Mesodermal cell (in vitro differentiated cells): ENCODE measurements at regions not wholly inside any gene's neighbourhood (a gene's known extent, or its start where the extent isn't known, plus 50 kb on each side); places are given as distances from the start of the nearest gene placed in this dataset.

Experiments
- H3K27ac ChIP-seq: 2 replicates; pipeline ENCODE4 v1.7.0; 2013; ENCODE audit warnings: mild to moderate bottlenecking, low read depth, low read length, moderate library complexity; ENCODE audit not compliant: severe bottlenecking
- H3K36me3 ChIP-seq: 2 replicates; pipeline ENCODE4 v1.7.1; 2013; ENCODE audit warnings: mild to moderate bottlenecking, low read length, moderate library complexity; ENCODE audit not compliant: control insufficient read depth, insufficient read depth
- H3K4me1 ChIP-seq: one replicate; pipeline ENCODE4 v1.7.1; 2013; ENCODE audit warnings: mild to moderate bottlenecking, low read length; ENCODE audit not compliant: insufficient read depth, control insufficient read depth, poor library complexity, severe bottlenecking
- H3K4me3 ChIP-seq: 2 replicates; pipeline ENCODE4 v1.7.0; 2013; ENCODE audit warnings: low read length, control low read depth, mild to moderate bottlenecking; ENCODE audit not compliant: insufficient read depth, poor library complexity, severe bottlenecking; ENCODE audit errors: extremely low read depth
- H3K9me3 ChIP-seq: 2 replicates; pipeline ENCODE4 v1.7.1; 2013; ENCODE audit warnings: mild to moderate bottlenecking, low read length, moderate library complexity; ENCODE audit not compliant: control insufficient read depth
- WGBS, 2 experiments: methylation state at CpG; one replicate each; pipeline ENCODE4 v1.1.5; 2013; ENCODE audit warnings: missing lambda C conversion rate in 2 of 2; ENCODE audit not compliant: insufficient coverage in 2 of 2; 5-methylcytosine and 5-hydroxymethylcytosine counted together

DNA sequence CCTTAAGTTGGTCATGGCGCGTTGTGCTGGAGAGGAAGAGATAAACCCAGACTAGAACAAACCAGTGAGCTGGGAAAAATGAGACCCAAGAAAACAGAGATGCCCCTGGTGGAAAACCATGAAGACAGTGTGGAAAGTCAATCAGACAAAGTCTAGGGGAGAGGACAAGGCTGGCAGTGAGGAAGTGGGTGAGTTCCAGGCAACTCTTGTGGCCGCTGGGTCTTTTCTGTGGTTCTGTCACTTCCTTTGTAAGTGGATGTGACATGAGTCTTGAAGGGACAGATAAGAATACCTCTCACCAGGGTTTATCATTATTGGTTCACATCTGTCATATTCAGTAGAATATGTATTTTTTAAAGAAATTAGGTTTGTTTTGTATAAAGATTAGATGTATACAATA lies 738.4 kb downstream of the DHX35 start:
- no peaks in the 10 kb centered on the region for H3K9me3 ChIP-seq
- no peak overlapping the region for H3K4me3 ChIP-seq
- H3K4me1 ChIP-seq: no peaks in the 10 kb centered on the region
- 83 to 86% methylated on average over 2 of the region's 3 CpGs for WGBS, 2 experiments
- no peaks in the 10 kb centered on the region for H3K36me3 ChIP-seq
- no peak overlapping the region for H3K27ac ChIP-seq

GRCh38 chr20:39699166-39699725 lies 737.1 kb downstream of the DHX35 start:
- WGBS, 2 experiments: 100% methylated on average over 2 of the region's 2 CpGs; no CpG with 5 or more reads in 1 of the 2 experiments
- H3K9me3 ChIP-seq: no peaks in the 10 kb centered on the region
- no peak overlapping the region for H3K27ac ChIP-seq
- no peaks in the 10 kb centered on the region for H3K4me1 ChIP-seq
- no peaks in the 10 kb centered on the region for H3K36me3 ChIP-seq
- H3K4me3 ChIP-seq: no peak overlapping the region

GRCh38 chr20:39698752-39699151 lies 736.6 kb downstream of the DHX35 start:
- Histone ChIP-seq H3K36me3 (no peaks in the 10 kb centered on the region), H3K9me3 (no peaks in the 10 kb centered on the region), H3K4me3 (no peak overlapping the region), H3K27ac (no peak overlapping the region), H3K4me1 (no peaks in the 10 kb centered on the region)
- 80 to 88% methylated on average over 1 of the region's 1 CpG for WGBS, 2 experiments

GRCh38 chr20:39691151-39691862 lies 729.2 kb downstream of the DHX35 start:
- Histone ChIP-seq H3K36me3 (no peaks in the 10 kb centered on the region), H3K27ac (no peak overlapping the region), H3K4me3 (no peak overlapping the region), H3K9me3 (no peaks in the 10 kb centered on the region), H3K4me1 (no peaks in the 10 kb centered on the region)
- WGBS, 2 experiments: 52% methylated on average over 2 of the region's 3 CpGs; no CpG with 5 or more reads in 1 of the 2 experiments

DNA sequence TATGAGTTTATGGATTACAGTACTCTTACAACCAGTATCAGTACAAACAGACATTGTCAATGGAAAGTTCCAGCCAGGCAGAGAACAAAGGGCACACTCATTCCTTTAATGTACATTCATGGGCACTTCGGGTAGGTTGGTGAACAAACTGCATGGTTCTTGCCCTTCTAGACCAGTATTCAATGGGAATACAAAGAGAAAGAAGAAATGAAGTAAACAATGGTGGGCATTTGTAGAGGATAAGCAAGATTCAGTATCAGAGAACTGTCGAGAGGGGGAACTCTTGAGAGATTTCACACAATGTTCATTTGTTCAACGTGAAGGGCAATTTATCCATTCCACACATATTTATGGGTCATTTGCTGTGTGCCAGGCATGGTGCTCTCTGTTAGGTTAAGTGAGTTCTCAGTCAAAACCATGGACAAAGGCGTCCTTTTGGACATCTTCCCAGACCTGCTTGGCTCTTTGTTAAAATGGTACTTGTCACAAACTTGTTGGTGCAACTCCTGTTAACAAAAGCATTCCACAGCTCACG lies 714.8 kb downstream of the DHX35 start:
- Histone ChIP-seq H3K36me3 (no peaks in the 10 kb centered on the region), H3K4me3 (no peak overlapping the region), H3K4me1 (no peaks in the 10 kb centered on the region), H3K27ac (no peak overlapping the region), H3K9me3 (peaks cover 3% of the 10 kb centered on the region)
- 85 to 86% methylated on average over 3 of the region's 5 CpGs for WGBS, 2 experiments

DNA sequence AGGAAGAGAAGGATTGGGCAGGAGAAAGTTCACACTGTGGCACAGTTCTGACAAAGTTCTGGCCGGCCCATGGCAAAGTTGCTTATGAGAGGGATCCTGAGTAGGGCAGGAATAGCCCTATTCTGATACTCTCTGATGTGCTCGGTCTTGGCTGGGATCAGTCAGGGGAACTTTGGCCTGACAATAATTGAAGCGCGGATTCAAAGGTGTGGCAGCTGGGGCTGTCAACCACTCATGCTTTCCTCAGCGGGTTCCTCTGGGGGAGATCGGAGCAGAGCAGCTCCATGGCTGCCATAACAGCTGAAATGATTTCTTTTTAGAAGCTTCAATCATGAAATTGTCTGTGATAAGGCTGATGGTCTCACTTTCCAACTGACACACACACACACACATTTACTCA lies 714.1 kb downstream of the DHX35 start:
- H3K27ac ChIP-seq: no peak overlapping the region
- 84 to 91% methylated on average over 5 to 6 of the region's 6 CpGs for WGBS, 2 experiments

GRCh38 chr20:39674842-39675241 lies 712.7 kb downstream of the DHX35 start:
- H3K36me3 ChIP-seq: no peaks in the 10 kb centered on the region
- WGBS, 2 experiments: 84 to 100% methylated on average over 1 to 2 of the region's 2 CpGs

More for the DNA sequence above, 714.1 kb downstream of the DHX35 start:
- Histone ChIP-seq H3K36me3 (no peaks in the 10 kb centered on the region), H3K4me1 (no peaks in the 10 kb centered on the region), H3K9me3 (peaks cover 3% of the 10 kb centered on the region), H3K4me3 (no peak overlapping the region)

GRCh38 chr20:39670988-39671387 lies 708.8 kb downstream of the DHX35 start:
- H3K36me3 ChIP-seq: no peaks in the 10 kb centered on the region
- H3K4me1 ChIP-seq: no peaks in the 10 kb centered on the region
- WGBS, 2 experiments: 71 to 88% methylated on average over 1 to 2 of the region's 2 CpGs
- H3K27ac ChIP-seq: no peak overlapping the region
- no peak overlapping the region for H3K4me3 ChIP-seq
- no peaks in the 10 kb centered on the region for H3K9me3 ChIP-seq

More at GRCh38 chr20:39674842-39675241, 712.7 kb downstream of the DHX35 start:
- no peak overlapping the region for H3K4me3 ChIP-seq
- H3K9me3 ChIP-seq: no peaks in the 10 kb centered on the region
- H3K4me1 ChIP-seq: no peaks in the 10 kb centered on the region
- H3K27ac ChIP-seq: no peak overlapping the region

DNA sequence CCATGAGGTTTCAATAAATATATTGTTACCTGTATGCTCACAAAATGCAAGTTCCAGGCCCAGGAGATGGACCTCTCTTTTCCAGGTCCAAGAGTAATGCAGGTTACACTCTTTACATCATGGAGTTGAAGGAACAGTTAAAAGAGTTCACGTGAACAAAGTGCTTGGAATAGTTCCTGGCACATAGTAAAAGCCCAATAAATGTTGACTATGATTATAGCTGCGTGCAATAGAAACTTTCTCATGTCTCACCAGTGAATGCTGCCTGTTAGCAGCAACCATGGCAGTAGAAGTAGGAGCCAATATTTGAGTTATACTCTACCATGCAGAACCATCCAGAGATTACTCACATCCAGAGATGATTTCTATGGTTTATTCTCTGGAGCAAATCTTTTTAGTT lies 707.5 kb downstream of the DHX35 start:
- 71 to 80% methylated on average over 1 of the region's 2 CpGs for WGBS, 2 experiments
- Histone ChIP-seq H3K27ac (no peak overlapping the region), H3K36me3 (no peaks in the 10 kb centered on the region), H3K4me3 (no peak overlapping the region), H3K4me1 (no peaks in the 10 kb centered on the region), H3K9me3 (no peaks in the 10 kb centered on the region)

DNA sequence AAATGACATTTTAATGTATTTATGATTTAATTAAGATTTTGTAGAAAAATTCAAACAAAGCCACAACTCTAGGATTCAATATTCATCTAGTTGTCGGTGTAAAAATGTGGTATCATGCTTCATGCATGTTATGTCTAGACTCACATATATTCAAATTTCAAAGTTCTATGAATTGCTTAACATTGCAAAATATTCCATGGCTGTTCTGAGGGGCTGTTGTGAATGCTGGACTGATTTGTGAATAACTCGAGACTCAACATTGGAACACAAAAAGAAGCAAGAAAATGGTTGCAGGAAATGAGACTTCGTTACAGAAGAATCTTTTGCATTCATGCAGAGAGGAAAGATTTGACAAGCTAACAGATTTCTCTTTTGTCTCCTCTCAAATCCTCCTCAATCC lies 705.9 kb downstream of the DHX35 start:
- H3K4me3 ChIP-seq: no peak overlapping the region
- H3K9me3 ChIP-seq: no peaks in the 10 kb centered on the region
- no peak overlapping the region for H3K27ac ChIP-seq
- H3K36me3 ChIP-seq: no peaks in the 10 kb centered on the region
- WGBS, 2 experiments: 82% methylated on average over 2 of the region's 3 CpGs
- no peaks in the 10 kb centered on the region for H3K4me1 ChIP-seq

DNA sequence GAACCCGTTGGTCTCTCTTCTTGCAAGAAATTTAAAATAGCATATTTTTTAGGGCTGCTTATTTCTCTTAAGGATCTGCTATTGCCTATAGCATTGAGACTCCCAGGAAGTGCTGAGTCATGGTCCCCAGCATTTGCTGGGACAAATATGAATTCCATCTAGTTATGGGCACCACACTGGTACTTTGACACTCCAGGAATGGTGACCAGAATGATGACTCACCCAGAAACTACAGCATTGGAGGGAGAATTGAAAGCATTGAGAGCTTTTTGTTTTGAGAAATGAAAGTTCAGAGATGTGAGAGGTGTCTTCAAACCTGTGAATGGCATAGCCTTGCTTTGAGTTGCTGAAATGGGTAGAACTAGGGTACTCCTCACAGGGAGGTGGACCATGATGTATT lies 699.7 kb downstream of the DHX35 start:
- 0% methylated on average over 1 of the region's 1 CpG; no CpG with 5 or more reads in 1 of the 2 experiments for WGBS, 2 experiments

More for the DNA sequence above, 699.7 kb downstream of the DHX35 start:
- Histone ChIP-seq H3K36me3 (no peaks in the 10 kb centered on the region), H3K27ac (no peak overlapping the region), H3K4me3 (no peak overlapping the region), H3K9me3 (no peaks in the 10 kb centered on the region), H3K4me1 (peaks cover 4% of the 10 kb centered on the region)
